ENCODE measurements at regions not wholly inside any gene's neighbourhood (a gene's known extent, or its start where the extent isn't known, plus 50 kb on each side); places are given as distances from the start of the nearest gene placed in this dataset.

DNA sequence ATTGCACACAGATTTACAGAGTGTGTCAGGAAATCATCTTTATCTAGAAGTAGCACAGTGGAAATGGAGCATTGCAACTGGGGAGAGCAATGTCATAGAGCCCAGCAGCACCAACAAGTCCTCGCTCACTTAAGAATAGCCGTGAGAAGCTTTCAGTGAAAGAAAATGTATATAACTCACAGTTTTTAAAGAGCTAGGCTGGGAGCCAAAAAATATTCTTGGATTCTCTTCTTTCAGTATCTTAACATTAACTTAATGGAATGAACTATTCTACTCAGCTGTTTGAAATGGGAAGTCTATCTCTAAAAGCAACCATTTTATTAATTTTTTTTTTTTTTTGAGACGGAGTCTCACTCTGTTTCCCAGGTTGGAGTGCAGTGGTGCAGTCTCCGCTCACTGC is 329.6 kb downstream of the COG6 start:
- TF ChIP-seq ZNF660 (tag by site-specific recombination; IDR thresholded peaks at IDR 0.05) (no peak), CTCF (tag by site-specific recombination; IDR thresholded peaks at IDR 0.05) (no peak), ZNF24 (tag by site-specific recombination; IDR thresholded peaks at IDR 0.05) (no peak), SCRT1 (tag by site-specific recombination; IDR thresholded peaks at IDR 0.05; ENCODE audit: borderline replicate concordance) (no peak), ATF2 (tag by site-specific recombination; IDR thresholded peaks at IDR 0.05; ENCODE audit: low read depth) (no peak), ZNF585B (tag by site-specific recombination; IDR thresholded peaks at IDR 0.05) (no peak), ZNF791 (tag by site-specific recombination; IDR thresholded peaks at IDR 0.05) (no peak), ZNF558 (tag by site-specific recombination; IDR thresholded peaks at IDR 0.05) (no peak)
- TF ChIP-seq, protein P1, sequence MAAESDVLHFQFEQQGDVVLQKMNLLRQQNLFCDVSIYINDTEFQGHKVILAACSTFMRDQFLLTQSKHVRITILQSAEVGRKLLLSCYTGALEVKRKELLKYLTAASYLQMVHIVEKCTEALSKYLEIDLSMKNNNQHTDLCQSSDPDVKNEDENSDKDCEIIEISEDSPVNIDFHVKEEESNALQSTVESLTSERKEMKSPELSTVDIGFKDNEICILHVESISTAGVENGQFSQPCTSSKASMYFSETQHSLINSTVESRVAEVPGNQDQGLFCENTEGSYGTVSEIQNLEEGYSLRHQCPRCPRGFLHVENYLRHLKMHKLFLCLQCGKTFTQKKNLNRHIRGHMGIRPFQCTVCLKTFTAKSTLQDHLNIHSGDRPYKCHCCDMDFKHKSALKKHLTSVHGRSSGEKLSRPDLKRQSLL (tag by site-specific recombination; IDR thresholded peaks at IDR 0.05), result no peak
